Peyer's patch (tissue), 4 donors: ENCODE measurements at regions not wholly inside any gene's neighbourhood (a gene's known extent, or its start where the extent isn't known, plus 50 kb on each side); places are given as distances from the start of the nearest gene placed in this dataset.

ENCODE experiments used
- DNase-seq, 3 donors: peaks; one replicate each; pipeline ENCODE4 v3.0.0-alpha.2; 2017 to 2019
- H3K27ac ChIP-seq, 4 donors: fragments of 200-600 bp; sonication (generic); one replicate each; pipeline ENCODE4 v1.5.1; 2016 to 2019
- H3K27me3 ChIP-seq, 2 donors: fragments of 200-600 bp; sonication (generic); one replicate each; pipeline ENCODE4 v1.5.1; 2019
- H3K36me3 ChIP-seq, 3 donors: fragments of 200-600 bp; sonication (generic); one replicate each; pipeline ENCODE4 v1.5.1; 2016 to 2019
- H3K4me1 ChIP-seq, 4 donors: fragments of 200-600 bp; sonication (generic); one replicate each; pipeline ENCODE4 v1.5.1; 2016 to 2019
- H3K4me3 ChIP-seq, 4 donors: fragments of 200-600 bp; sonication (generic); 1 replicate in 3 of 4; 2 replicates in 1 of 4; pipeline ENCODE4 v1.5.1; 2016 to 2019; ENCODE audit warnings: mild to moderate bottlenecking in 1 of 4
- H3K9me3 ChIP-seq, 4 donors: fragments of 200-600 bp; sonication (generic); one replicate each; pipeline ENCODE4 v1.5.1; 2016 to 2019; ENCODE audit warnings: mild to moderate bottlenecking in 1 of 4
- POLR2A ChIP-seq, 2 donors: fragments of 450-650 bp; IDR thresholded peaks; one replicate each; pipeline ENCODE4 v1.5.1; 2017; ENCODE audit warnings: antibody characterized with exemption in 2 of 2, mild to moderate bottlenecking in 2 of 2, moderate library complexity in 2 of 2
- TF ChIP-seq, protein P1 (sequence below), 6 experiments: fragments of 450-650 bp in 4 of 6; fragments of 200-600 bp in 2 of 6; sonication (generic) in 1 of 6; IDR thresholded peaks; one replicate each; pipeline ENCODE4 v1.5.1; 2017 to 2019; ENCODE audit warnings: antibody characterized with exemption in 6 of 6, mild to moderate bottlenecking in 3 of 6, moderate library complexity in 1 of 6

DNA sequence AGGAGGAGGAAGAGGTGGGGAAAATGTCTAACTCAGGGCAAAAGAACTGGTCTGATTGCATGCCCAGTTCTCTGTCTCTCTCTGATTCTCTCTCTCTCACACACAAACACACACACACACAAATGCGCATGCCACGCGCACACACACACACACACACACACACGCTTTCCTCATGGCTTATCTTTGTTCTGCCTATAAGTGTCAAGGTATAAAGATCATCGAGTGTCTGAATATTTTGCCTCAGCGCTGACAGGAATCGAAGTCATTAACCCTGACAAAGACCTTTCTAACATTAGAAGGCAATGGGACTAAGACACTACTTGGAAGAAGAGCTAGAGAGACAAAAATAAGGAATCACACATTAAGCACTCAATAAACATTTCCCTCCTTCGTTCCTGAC, 497.1 kb upstream of the KLHL29 start:
- Histone ChIP-seq H3K9me3 (no peaks in the 10 kb centered on the region), H3K27me3 (no peaks in the 10 kb centered on the region), H3K4me3 (no peak overlapping the region), H3K27ac (no peak overlapping the region), H3K4me1 (no peaks in the 10 kb centered on the region), H3K36me3 (no peaks in the 10 kb centered on the region)
- TF ChIP-seq, protein P1, sequence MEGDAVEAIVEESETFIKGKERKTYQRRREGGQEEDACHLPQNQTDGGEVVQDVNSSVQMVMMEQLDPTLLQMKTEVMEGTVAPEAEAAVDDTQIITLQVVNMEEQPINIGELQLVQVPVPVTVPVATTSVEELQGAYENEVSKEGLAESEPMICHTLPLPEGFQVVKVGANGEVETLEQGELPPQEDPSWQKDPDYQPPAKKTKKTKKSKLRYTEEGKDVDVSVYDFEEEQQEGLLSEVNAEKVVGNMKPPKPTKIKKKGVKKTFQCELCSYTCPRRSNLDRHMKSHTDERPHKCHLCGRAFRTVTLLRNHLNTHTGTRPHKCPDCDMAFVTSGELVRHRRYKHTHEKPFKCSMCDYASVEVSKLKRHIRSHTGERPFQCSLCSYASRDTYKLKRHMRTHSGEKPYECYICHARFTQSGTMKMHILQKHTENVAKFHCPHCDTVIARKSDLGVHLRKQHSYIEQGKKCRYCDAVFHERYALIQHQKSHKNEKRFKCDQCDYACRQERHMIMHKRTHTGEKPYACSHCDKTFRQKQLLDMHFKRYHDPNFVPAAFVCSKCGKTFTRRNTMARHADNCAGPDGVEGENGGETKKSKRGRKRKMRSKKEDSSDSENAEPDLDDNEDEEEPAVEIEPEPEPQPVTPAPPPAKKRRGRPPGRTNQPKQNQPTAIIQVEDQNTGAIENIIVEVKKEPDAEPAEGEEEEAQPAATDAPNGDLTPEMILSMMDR (IDR thresholded peaks at IDR 0.05) = no peak
- TF ChIP-seq POLR2A (IDR thresholded peaks at IDR 0.05) = no peak
- DNase-seq = no peak

DNA sequence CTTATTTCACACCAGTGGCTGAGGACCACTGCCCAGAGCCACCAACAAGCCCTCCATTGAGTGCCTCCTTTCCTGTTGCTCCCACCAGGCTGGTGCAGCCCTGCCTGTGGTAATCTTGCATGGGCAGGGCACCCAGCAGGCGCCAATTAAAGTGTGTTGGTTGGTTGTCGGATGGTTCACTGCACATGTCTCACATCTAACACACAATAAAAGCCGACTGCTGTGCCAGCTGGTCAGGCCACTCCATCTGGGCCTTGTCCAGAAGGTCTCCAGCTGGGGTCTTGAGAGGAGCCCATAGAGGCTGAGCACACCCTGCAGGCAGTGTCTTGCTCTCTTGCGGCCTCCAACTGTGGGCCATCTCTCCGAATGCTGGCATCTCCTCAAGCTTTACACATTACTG, 494.8 kb upstream of the KLHL29 start:
- Histone ChIP-seq H3K4me3 (no peak overlapping the region), H3K36me3 (no peaks in the 10 kb centered on the region), H3K4me1 (no peaks in the 10 kb centered on the region), H3K27ac (no peak overlapping the region), H3K27me3 (no peaks in the 10 kb centered on the region), H3K9me3 (no peaks in the 10 kb centered on the region)
- TF ChIP-seq POLR2A (IDR thresholded peaks at IDR 0.05) = no peak
- DNase-seq = no peak

DNA sequence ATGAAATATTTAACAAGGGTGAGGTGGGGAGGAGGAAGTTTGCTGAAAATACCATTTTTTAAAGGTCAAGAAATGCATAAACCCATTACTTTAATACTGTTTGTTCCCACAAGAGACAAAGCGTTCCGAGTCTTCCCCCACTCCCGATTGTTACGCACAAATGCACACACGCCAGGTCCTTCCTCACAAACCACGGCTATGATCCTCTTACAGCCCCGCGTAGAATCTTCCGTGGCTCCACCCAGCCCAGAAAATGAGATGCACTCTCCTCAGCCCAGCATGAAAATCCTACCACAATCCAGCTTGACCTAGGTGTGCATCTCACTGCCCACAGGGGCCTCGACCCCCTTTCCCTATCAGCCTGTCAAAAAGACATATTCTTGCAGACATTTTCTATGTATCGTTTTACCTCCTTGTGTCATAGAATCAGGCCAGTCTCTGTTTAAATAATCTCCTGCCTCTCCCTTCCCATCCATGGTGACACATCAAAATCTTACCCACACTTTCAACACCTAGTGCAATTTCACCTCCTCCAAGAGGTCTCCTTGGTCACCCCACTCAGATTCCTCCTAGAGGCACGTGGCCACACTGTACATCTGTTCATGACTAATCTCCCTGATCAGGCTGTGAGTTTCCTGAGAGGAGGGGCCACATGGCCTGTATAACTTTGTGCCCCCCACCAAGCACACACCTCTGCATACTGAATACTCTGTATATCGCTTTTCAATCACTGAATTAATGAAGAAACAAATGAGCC, 491.0 kb upstream of the KLHL29 start:
- Histone ChIP-seq H3K4me1 (no peaks in the 10 kb centered on the region), H3K36me3 (no peaks in the 10 kb centered on the region), H3K27ac (no peak overlapping the region), H3K4me3 (no peak overlapping the region), H3K27me3 (no peaks in the 10 kb centered on the region), H3K9me3 (no peaks in the 10 kb centered on the region)
- DNase-seq = no peak
- TF ChIP-seq POLR2A (IDR thresholded peaks at IDR 0.05) = no peak
- TF ChIP-seq, protein P1 (IDR thresholded peaks at IDR 0.05) = no peak

DNA sequence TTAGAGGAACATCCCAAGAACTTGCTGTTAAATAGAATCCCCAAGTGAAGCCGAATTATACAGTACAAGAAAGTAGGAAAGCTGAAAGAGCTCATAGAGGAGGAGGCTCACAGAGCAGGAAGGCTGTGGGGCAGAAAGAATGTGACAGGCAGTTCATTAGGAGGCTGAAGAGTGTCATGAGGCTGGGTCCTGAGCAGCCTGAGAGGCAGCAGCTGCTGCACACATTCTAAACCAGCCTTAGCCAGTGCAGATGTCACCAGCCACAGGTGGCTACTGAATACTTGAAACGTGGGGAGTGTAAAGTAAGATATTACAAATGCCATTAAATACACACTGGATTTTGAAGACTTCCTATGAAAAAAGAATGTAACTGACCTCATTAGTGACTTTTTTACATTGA, 490.2 kb upstream of the KLHL29 start:
- Histone ChIP-seq H3K36me3 (no peaks in the 10 kb centered on the region), H3K9me3 (no peaks in the 10 kb centered on the region), H3K4me3 (no peak overlapping the region), H3K4me1 (no peaks in the 10 kb centered on the region), H3K27ac (no peak overlapping the region), H3K27me3 (no peaks in the 10 kb centered on the region)
- DNase-seq = no peak
- TF ChIP-seq, protein P1 (IDR thresholded peaks at IDR 0.05) = no peak
- no peak for TF ChIP-seq POLR2A (IDR thresholded peaks at IDR 0.05)

DNA sequence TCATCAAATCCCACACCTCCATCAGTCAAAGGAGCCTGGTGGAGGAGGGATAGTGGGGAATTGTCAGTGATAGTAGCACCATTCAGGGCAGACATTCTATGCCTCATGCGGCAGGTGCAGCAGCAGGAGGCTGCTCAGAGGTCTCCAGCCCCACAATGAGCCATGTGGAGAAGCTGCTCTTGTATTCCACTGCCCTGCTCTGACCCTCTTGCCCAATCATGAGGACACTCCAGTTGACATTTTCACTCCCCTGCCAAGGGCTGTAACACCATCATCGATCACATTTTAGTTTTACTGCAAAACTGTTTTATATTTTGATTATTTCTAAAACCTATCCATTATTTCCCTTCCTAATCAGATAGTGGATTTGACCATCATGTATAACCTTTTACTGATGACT, 487.6 kb upstream of the KLHL29 start:
- no peak for DNase-seq
- Histone ChIP-seq H3K4me1 (no peaks in the 10 kb centered on the region), H3K36me3 (no peaks in the 10 kb centered on the region), H3K4me3 (no peak overlapping the region), H3K27ac (no peak overlapping the region), H3K9me3 (no peaks in the 10 kb centered on the region), H3K27me3 (no peaks in the 10 kb centered on the region)
- no peak for TF ChIP-seq POLR2A (IDR thresholded peaks at IDR 0.05)
- TF ChIP-seq, protein P1 (IDR thresholded peaks at IDR 0.05) = no peak

DNA sequence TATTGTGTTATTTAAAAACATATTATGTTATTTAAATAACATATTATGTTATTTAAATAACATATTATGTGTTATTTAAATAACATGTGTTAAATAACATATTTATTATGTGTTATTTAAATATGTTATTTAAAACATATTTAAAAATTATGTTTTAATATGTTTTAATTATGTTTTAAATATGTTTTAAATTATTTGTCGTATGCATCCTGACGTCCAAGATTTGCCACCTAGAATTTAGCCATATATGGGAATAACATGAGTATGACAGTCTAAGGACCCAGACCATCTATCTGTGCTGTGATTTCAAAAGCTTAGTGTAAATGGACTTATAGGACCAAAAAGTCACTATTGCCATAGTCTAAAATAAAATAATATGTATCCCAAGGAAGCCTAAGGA, 484.3 kb upstream of the KLHL29 start:
- Histone ChIP-seq H3K4me1 (no peaks in the 10 kb centered on the region), H3K36me3 (no peaks in the 10 kb centered on the region), H3K9me3 (no peaks in the 10 kb centered on the region), H3K27ac (no peak overlapping the region), H3K27me3 (no peaks in the 10 kb centered on the region), H3K4me3 (no peak overlapping the region)
- TF ChIP-seq, protein P1 (IDR thresholded peaks at IDR 0.05) = no peak
- no peak for TF ChIP-seq POLR2A (IDR thresholded peaks at IDR 0.05)
- DNase-seq = no peak
